GM18505 (cell line): ENCODE measurements at regions not wholly inside any gene's neighbourhood (a gene's known extent, or its start where the extent isn't known, plus 50 kb on each side); places are given as distances from the start of the nearest gene placed in this dataset.
A peak's percentile ranks its signal among the peaks of the same experiment; 100 is the strongest.

Experiments used
- ATAC-seq: cut with Tn5 transposase; IDR thresholded peaks from one replicate; pipeline ENCODE4 v1.9.1; 2021; ENCODE audit not compliant: unreplicated experiment
- POLR2A ChIP-seq: IDR thresholded peaks from 4 replicates; pipeline ENCODE4 v1.6.1; 2011; ENCODE audit warnings: borderline replicate concordance; ENCODE audit not compliant: insufficient read depth, insufficient read length; ENCODE audit errors: extremely low read depth

DNA sequence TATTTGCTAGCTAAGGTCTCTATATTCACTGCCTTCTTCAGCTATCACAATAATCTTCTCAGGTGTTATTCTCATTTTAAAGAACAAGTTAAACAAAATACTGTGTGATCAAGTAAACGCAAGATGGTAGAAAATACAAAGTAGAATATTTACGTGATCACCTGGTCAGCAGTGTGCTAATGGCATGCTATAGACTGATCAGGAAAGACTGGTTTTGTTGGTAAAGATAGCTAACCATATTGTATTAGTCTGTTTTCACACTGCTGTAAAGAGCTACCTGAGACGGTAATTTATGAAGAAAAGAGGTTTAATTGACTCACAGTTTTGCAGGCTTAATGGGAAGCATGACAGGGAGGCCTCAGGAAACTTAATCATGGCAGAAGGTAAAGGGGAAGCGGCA, 50.4 kb downstream of the ZBTB38 start:
- ATAC-seq, result no peak

DNA sequence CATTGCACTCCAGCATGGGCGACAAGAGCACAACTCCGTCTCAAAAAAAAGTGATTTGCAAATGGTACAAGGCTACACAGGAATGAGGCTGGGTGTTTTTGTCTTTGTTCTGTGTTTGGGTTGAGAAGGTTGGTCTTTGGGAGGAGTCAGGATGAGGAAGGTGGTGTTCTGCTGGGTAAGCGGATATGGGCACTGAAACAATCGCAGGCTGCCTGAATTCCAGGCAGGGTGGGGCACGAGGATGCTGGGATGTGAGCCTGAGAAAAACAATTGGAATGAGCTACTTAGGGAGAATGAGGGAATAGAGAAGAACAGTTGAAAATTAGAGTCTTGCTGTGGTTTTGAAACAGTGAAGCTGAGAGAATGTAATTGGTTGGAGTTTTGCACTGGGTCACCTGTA, 51.6 kb downstream of the ZBTB38 start:
- ATAC-seq, result no peak
- no peak for TF ChIP-seq POLR2A

More for the DNA sequence above, 50.4 kb downstream of the ZBTB38 start:
- no peak for TF ChIP-seq POLR2A

- no peak for TF ChIP-seq POLR2A
- ATAC-seq, result no peak
Measured at GRCh38 chr3:141421186-141421585, 52.9 kb downstream of the ZBTB38 start.

DNA sequence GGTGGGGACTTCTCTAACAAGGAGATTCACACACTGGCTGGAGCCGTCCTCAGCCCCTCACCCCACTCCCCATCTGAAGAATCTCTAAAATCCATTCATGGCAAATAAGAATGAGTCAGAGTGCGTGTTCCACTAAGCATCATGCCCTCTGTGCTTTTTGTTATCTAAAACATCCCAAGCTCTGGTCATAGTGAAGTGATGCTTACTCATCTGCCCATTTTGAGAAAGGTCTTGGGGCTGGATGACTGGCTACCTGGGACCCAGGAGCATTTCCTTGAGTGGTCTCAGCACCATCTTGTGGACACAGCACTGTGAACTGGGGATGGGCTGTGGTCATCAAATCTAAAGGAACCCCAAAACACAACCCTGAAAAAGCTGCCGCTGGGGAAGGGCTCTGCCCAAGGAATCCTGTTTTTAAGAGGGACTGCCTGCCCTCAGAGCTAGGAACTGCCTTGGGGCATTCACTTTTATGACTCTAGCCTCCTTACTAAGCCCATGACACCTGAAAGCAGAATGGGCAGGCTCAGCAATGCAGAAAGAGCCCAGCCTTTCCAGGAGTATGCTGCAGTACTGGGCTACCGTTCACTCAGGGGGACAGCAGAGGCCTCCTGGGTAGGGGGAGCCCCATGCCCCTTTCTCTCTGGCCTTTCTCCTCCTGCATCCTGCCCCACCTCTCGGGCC, 53.5 kb downstream of the ZBTB38 start:
- TF ChIP-seq POLR2A, result no peak
- no peak for ATAC-seq

DNA sequence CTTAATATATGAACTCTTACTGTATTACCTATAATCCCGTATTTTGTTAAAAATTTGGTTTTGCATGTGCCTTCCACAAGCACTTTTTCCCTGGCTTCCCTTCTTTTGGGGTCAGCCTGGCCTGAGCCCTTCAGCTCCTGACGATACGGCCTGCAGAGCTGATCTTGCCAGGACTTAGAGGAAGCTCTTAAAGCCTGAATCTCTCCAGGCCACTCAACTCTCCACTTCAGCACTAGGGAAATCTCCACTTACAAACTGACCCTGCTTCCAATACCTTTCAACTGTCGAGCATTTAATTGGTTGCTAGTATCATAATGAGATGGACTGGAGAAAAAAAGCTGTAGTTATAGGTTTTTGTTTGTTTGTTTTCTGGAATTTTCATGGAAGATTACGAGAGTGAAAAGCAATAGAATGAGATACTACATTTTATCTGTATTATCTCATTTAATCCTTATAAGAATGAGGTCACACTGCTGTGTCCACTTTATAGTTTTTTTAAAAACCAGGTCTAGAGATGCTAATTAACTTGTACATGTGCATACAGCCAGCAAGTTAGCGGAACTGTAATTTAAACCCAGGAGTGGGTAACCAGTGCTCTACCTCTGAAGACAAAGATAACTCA, 54.8 kb downstream of the ZBTB38 start:
- TF ChIP-seq POLR2A, result no peak
- ATAC-seq, result no peak

DNA sequence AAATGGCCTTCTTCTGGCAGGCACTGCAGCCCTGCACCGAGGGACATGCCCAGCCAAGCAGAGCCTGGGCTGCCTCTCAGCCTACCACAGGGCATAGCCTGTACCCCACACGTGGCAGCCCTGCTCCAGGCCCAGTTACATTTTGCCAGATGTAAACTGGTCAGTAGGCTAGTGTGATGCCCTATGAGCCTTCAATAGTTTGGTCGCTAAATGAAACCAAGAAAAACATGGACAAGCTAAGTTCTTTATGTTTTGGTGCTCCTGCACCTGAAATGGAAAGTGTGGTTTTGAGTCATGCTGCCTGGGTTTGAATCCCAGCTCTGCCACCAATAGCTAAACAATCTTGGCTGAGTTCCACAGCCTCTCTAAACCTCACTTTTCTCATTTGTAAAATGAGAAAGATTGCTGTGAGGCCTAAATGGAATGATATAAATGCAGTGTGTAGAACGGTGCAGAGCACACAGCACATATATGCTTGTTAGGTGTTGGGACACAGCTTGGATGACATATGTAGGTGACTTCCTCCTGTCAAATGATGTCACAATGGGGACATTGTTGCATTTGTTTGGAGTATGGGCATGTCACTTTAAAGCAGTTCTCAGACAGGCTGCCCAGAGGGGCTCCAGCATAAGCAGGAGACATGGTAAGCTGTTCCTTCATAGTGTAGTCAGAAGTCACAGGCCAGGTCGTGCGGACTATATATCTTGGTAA, 57.4 kb downstream of the ZBTB38 start:
- TF ChIP-seq POLR2A, result no peak
- no peak for ATAC-seq

DNA sequence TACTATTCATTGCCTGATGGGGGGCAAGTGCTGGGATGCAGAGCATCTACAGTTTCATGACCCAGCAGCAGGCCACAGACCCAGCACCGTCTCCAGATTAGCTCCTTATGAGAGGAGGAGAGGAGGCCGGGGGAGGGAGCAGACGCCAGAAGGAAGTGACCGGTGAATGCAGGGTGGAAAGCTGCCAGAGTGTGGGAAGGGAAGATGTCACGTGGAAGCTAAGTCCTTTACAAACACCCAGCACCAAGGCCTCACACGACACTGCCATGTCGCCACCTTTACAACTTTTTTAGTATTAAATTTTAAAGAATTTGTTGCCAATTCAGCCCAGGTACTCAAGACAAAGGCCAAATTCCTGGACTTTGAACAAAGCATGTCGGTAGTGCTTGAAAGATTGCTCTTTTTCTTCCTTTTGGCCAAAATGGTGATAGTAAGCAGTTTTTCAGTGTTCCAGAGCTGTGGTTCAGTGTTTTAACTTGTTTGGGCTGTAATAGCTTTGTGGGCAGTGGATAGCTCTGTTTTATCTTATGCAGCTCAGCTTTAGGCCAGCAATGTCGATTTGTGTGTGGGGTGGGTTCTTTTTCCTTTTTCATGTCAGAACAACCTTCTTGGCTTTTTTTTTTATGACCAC, 58.2 kb downstream of the ZBTB38 start:
- TF ChIP-seq POLR2A, result no peak
- ATAC-seq, result no peak

DNA sequence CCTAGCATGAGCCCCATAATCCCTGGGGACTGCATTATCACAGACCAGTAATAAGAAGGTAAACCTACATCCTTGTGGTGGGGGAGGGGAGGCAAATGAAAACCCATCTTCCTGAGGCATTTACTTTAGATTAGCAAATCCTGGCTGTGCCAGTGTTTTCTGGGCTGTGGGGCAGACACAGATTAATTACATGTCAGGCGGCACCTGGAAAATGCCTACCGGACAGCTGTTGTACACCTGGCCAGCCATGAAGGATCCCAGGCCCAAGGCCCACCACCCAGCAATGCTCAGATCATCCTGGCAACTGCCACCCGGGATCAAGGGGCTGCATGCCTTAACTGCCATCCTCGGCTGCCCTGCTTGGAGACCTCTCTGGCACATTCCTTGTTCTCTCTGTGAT, 59.1 kb upstream of the RASA2 start:
- no peak for ATAC-seq

DNA sequence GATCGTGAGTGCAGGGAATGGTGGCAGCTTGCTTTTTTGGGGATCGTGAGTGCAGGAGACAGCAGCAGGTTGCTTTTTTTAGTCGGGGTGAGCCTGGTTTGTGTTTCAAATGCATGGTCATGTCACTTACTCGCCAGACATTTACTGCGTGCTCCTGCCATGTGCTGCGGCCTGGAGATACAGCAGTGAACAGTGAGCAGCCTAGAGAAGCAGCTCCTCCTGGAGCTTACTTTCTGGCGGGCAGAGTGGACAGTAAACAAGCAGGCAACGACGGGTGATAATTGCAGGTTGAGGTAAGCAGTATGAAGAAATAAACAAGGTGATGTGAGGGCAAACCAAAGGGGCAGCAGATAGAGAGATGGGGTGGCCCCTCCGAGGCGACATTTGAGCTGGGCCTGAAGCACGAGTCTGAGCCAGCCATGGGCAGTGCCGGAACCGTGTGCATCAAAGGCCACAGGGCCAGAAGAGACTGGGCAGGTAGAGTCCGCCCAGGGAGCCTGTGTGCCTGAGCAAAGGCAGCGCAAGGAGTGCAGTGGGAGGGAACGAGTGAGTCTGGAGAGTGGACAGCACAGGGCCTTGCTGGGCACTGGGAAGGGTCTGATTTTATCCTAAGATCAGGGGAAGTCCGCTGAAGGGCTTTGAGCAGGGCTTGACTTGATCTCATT, 57.3 kb upstream of the RASA2 start:
- ATAC-seq, result no peak
- TF ChIP-seq POLR2A, result no peak

More for the DNA sequence above, 59.1 kb upstream of the RASA2 start:
- peak; percentile 21 for TF ChIP-seq POLR2A

DNA sequence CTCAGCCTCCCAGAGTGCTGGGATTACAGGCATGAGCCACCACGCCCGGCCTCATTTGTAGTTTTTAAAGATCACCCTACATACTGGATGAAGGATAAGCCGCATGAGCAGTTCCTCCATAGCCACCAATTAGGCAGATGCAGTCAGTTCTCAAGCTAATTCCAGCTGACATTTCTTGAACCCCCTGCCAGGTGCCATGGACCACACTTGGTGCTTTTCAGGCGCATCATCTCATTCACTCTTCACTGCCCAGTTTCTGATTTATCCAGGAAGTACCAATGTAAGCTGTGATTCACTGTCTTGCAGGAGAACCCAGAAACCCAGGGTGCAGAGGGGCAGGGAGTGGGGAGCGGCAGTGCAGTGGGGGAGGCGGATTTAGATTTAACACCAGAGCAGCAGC, 56.5 kb upstream of the RASA2 start:
- TF ChIP-seq POLR2A, result no peak
- no peak for ATAC-seq

DNA sequence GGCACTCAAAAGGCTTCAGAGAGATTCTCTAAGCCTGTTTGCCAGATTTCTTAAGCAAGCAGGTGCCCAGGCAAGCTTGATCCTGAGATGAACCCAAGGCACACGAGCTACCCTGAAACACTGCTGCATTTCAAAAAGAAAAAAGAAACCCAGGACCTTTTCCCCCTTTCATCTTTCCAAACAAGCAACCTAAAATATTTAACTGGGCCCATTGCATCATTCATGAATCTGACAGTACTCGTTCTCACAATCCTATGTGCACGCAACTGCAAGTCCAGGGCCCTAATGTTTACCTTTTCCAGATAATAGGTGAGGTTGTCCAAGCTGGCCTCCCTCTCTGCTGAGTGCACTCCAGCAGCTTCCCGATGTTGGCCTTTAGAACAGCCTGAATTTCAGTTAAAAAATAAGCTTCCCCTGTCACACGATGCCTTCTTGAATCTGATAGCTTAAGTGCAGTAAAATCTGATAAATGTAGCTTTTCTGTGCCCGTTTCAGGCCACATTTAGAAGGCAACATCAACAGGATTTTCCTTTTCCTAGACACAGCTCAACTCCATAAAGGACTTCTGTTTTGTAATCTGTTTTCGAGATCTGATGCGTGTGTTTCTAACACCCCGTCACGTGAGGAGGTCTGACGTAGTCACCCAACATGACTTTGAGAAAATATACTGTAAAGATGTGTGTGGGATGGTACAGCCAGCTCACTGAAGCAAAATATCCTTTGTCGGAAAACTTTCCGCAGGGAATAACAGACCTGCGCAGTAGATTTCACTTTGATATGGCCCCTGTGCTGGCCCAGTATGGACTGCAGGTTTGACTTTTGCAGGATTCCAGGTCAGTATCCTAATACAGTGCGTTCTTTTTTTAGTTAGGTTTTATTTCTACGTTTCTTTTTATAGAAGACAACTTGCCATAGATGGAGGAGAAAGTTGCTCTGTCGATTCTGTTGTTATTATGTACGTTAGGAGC, 55.1 kb upstream of the RASA2 start:
- no peak for TF ChIP-seq POLR2A
- ATAC-seq, result no peak

DNA sequence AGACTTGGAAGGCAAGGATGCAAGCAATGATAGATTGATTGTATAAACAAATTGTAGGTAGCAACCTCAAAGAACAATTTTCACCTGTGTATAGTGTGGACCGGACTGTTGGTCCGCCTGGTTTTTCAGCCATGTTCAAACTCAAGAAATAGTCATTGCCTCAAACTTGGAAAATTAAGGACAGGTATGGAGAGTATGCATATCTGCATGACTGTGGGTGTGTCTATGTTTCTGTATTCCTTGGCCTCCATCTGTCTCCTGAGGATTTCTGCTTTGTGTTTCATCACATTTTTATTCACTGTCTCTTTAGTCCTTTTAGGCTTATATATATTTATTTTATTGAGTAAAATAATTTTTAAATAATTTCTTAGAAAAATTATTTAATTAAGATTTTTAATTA, 53.9 kb upstream of the RASA2 start:
- no peak for TF ChIP-seq POLR2A
- ATAC-seq, result no peak
